GM18861 (cell line): ENCODE measurements at regions not wholly inside any gene's neighbourhood (a gene's known extent, or its start where the extent isn't known, plus 50 kb on each side); places are given as distances from the start of the nearest gene placed in this dataset.
"Not testable (repeated sequence)": the region's sequence is repeated elsewhere in the genome, so short reads cannot be mapped to it uniquely, and the experiment has no call there.

Experiments
- ATAC-seq: cut with Tn5 transposase; IDR thresholded peaks from one replicate; pipeline ENCODE4 v1.9.1; 2021; ENCODE audit not compliant: unreplicated experiment

DNA sequence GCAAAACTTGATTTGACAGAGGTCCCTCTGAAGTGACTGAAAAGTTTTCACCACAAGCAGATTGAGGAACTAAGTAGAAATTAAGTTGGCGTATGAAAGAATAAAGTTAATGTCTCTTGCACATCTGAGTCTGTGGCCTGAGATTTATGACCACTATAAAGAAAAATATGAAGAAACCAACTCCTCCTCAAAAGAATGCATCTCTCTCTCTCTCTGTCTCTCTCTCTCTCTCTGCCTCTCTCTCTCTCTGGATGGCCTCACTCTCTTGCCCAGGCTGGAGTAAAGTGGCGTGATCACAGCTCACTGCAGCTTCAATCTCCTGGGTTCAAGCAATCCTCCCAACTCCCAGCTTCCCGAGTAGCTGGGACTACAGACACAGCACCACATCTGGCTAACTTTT lies 55.2 kb downstream of the RPL22L1 start:
- ATAC-seq, result no peak

- ATAC-seq, result no peak
Measured at GRCh38 chr3:170813266-170813665, 56.7 kb downstream of the RPL22L1 start.

DNA sequence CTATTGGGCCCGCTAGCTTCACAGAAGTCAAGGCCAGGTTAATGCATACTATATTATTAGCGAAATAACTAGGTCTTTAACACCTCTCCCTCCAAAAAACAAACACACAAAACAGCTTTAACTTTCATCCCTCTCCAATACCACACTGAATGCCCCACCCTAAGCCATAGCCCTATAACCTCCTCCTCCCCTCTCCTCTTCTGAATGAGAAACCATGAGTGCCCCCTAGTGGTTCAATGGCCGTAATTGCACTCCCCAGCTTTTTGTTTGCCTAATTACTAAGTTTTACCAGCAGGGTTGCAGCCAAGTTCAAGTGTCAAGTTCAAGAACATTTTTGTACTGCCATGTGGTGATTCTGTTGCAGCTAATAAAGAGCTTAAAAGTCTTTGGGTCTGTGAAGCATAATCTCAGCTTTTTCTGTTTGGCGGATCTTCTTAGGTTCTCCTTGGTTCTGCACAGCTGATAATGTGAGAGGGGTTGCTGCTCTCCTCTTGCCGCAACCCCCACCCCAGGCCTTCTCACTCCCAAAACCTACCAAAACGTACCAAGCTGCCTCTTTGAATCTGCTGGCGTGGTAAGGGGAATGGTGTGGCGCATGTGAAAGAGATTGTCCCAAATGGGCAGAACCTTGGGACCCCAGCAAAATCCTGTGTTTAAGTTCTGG lies 57.9 kb downstream of the RPL22L1 start:
- ATAC-seq, result peak; percentile 66

GRCh38 chr3:170811515-170811914 lies 58.5 kb downstream of the RPL22L1 start:
- no peak for ATAC-seq

- no peak for ATAC-seq
Measured at GRCh38 chr3:170809975-170810357, 60.0 kb downstream of the RPL22L1 start.

- ATAC-seq, result no peak
Measured at GRCh38 chr3:170809007-170809974, 60.7 kb downstream of the RPL22L1 start.

GRCh38 chr3:170808041-170808440 lies 62.0 kb downstream of the RPL22L1 start:
- no peak for ATAC-seq

DNA sequence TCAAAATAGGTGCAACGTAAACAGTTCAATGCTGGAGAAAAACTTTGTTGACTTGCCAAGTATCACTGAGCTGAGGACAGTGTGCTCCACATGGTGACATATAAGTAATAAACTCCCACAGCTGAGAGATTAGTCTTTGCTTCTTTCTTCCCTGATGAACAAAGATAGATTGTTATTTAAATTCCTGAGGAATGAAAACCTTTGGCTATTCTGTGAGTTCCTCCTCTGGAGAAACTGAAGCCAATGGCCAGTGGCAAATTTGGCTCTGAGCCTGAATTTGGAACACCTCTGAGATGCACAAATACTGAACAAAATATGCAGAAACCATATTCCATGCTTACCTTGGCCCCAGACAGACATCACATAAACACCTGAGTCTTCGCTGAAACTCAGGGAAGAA lies 63.3 kb downstream of the RPL22L1 start:
- no peak for ATAC-seq

DNA sequence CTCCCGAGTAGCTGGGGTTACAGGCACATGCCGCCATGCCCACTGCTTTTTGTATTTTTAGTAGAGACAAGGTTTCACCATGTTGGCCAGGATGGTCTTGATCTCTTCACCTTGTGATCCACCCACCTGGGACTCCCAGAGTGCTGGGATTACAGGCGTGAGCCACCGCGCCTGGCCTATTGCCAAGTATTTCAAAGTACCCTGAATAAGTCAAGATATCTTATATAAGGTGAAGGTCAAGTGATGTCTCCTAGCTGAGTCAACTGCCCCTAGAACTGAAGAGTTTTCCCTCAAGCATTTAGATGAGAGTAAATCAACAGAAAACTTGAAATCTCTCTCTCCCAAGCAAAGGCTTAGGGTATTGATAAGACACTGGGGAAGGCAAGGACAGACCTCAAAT lies 63.9 kb downstream of the RPL22L1 start:
- no peak for ATAC-seq

GRCh38 chr3:170805296-170805695 lies 64.7 kb downstream of the RPL22L1 start:
- not testable (repeated sequence) for ATAC-seq

DNA sequence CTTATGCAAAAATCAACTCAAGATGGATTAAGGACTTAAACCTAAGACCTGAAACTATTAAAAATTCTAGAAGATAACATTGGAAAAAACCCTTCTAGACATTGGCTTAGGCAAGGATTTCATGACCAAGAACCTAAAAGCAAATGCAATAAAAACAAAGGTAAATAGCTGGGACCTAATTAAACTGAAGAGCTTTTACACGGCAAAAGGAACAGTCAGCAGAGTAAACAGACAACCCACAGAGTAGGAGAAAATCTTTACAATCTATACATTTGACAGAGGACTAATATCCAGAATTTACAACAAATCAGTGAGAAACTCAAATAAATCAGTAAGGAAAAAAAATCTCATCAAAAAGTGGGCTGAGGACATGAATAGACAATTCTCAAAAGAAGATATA lies 65.4 kb downstream of the RPL22L1 start:
- not testable (repeated sequence) for ATAC-seq

DNA sequence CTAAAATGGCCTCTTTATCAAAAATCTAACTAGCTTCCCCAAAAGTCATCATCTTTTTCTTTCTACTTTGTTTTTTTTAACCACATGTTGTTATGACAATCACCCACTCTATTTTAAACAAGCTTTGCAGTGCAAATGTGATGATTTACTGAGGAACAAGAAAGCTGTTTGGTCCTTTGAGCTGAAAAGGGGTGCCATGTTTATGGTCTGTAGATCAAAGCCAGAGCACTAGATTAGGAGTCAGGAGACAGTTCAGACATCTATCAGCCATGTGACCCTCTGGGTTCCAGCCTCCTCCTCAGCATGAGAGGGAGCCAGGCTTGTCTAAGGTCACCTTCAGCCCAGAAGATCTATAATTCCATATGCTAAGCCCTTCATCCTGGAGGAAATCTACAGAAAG lies 65.9 kb downstream of the RPL22L1 start:
- no peak for ATAC-seq

DNA sequence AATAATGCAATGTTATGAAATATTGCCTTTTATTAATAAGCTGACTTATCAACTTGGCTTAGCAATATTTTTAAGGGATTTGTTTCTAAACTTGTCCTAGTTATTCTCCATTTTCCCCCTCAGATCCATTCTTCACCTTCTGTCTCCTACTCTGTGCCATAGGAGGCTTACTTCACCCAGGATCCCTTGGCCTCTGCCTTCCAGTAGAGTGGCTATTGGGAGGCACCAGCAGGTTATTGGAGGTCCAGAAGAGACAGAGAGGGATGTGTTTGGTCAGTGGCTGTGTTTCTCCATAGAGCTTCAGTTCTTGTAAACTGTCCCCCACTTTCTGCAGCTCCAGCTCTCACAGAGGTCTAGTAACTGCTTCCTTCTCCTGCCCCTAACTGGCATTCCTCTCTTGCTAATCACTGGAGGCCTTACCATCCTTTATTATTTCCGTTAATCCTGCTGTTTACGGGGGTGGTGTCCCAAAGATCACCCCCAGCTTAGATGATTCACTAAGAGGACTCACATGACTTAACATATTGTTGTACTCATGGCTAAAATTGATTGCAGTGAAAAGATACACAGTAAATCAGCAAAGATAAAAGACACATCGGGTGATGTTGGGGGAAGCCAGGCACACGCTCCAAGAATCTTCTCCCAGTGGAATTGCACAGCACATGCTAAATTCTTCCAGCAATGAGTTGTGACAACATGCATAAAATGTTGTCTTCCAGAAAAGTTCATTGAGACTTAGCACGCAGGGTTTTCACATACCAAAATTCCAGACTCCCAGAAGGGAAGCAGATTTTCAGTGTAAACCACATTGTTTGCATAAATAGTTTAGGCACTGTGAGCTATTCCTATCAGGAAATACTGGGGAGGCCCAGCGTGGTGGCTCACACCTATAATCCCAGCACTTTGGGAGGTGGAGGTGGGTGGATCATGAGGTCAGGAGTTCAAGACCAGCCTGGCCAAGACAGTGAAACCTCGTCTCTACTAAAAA lies 67.5 kb downstream of the RPL22L1 start:
- ATAC-seq, result no peak

GRCh38 chr3:170801597-170801996 lies 68.4 kb downstream of the RPL22L1 start:
- no peak for ATAC-seq

DNA sequence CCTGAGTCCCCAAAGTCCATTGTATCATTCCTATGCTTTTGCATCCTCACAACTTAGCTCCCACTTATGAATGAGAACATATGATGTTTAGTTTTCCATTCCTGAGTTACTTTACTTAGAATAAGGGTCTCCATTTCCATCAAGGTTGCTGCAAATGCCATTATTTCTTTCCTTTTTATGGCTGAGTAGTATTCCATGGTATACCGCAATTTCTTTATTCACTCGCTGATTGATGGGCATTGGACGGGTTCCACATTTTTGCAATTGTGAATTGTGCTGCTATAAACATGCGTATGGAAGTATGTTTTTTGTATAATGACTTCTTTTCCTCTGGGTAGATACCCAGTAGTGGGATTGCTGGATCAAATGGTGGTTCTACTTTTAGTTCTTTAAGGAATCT lies 69.7 kb downstream of the RPL22L1 start:
- ATAC-seq, result not testable (repeated sequence)

GRCh38 chr3:170799009-170799408 lies 71.0 kb downstream of the RPL22L1 start:
- no peak for ATAC-seq

DNA sequence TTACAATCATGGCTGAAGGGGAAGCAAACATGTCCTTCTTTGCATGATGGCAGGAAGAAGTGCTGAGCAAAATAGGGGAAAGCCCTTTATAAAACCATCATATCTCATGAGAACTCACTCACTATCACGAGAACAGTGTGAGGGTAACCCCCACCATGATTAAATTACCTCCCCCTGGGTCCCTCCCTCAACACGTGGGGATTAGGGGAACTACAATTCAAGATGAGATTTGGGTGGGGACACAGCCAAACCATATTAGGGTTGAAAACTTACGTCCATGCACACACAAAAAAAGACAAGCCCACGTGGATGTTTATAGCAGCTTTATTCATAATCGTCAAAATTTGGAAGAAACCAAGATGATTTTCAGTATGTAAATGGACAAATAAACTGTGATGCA lies 72.3 kb downstream of the RPL22L1 start:
- no peak for ATAC-seq

DNA sequence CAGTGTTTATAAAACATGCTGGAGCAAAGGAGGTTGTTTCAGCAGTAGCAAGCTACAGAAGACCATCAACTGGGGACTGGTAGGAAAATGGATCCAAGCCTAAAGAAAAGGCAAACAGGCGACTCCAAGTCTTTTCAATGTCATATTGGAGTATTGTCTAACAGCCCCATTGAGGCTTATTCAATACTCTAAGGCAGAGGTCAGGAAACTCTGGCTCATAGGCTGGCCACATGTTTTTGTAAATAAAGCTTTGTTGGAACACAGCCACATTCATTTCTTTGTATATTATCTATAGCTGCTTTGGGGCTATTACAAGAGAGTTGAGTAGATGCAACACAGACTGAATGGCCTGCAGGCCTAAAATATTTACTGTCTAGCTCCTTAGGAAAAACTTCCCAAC lies 77.5 kb downstream of the RPL22L1 start:
- no peak for ATAC-seq

- no peak for ATAC-seq
Measured at GRCh38 chr3:170790647-170791046, 79.3 kb downstream of the RPL22L1 start.

GRCh38 chr3:170787464-170787863 lies 82.5 kb downstream of the RPL22L1 start:
- ATAC-seq, result no peak

DNA sequence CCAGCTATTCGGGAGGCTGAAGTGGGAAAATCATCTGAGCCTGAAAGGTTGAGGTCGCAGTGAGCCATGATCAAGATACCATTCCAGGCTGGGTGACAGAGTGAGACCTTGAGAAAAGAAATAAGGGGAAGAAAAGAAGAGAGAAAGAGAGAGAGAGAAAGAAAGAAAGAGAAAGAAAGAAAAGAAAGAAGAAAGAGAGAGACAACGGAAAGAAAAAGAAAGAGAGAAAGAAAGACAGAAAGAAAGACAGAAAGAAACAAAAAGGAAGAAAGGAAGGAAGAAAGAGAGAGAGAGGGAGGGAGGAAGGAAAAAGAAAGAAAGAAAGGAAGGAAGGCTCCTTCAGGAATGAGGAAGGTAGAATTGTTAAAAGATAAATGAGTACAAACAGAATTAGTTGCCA lies 84.5 kb downstream of the RPL22L1 start:
- ATAC-seq, result no peak
